K562 (cell line): ENCODE measurements at regions not wholly inside any gene's neighbourhood (a gene's known extent, or its start where the extent isn't known, plus 50 kb on each side); places are given as distances from the start of the nearest gene placed in this dataset.

Source experiments
- ATAC-seq: fragments of 200-7000 bp; cut with Tn5 transposase; 3 replicates; pipeline ENCODE4 v1.9.1; 2020; ENCODE audit warnings: moderate library complexity
- BruUV-seq: library from RNA; stranded (reverse); fragments of 400-500 nt; replicated peaks from 2 replicates; lab custom pipeline; 2021; lab: Mats Ljungman, UMichigan
- CTCF ChIA-PET: fragments of 300-600 bp; formaldehyde crosslinking; extraction: SDS; loops from one replicate; lab custom pipeline; 2021; ENCODE audit warnings: low intra/inter-chr PET ratio; lab: Yijun Ruan, JAX
- POLR2A ChIA-PET: fragments of 300-600, 350-650 bp; sonication (Branson Sonifier 250); formaldehyde crosslinking; extraction: SDS; loops from one replicate; lab custom pipeline; 2021; ENCODE audit warnings: antibody characterized with exemption, inconsistent platforms; lab: Yijun Ruan, JAX
- DNase-seq, 4 experiments: peaks; one replicate each; pipeline versions ENCODE4 v3.0.0 to v3.0.0-alpha.2; 2011 to 2018; ENCODE audit warnings: low spot score in 3 of 4, mixed read lengths in 3 of 4; ENCODE audit errors: extremely low read depth in 1 of 4
- FAIRE-seq: peaks from 2 replicates; lab custom pipeline; 2011; peaks lifted over from hg19 to GRCh38; lab: Jason Lieb, UNC
- H2AFZ ChIP-seq: 2 replicates; pipeline ENCODE4 v1.6.0; 2011; ENCODE audit warnings: low read depth, low read length, control low read depth, inconsistent platforms
- H3K27ac ChIP-seq: fragments of 200-600 bp; 3 replicates; pipeline ENCODE4 v1.8.0; 2011; ENCODE audit warnings: low read depth, mild to moderate bottlenecking, control low read depth, inconsistent platforms, low read length, moderate library complexity, mixed read lengths; ENCODE audit errors: extremely low read depth
- H3K27me3 ChIP-seq, 2 experiments: fragments of 300-600 bp in 1 of 2; 2 replicates in 1 of 2; 3 replicates in 1 of 2; pipeline versions ENCODE4 v1.6.0 to v1.8.0; 2011; ENCODE audit warnings: inconsistent platforms in 2 of 2, low read length in 2 of 2, mild to moderate bottlenecking in 1 of 2, mixed read lengths in 1 of 2, moderate library complexity in 1 of 2; ENCODE audit not compliant: control insufficient read depth in 2 of 2, insufficient read depth in 2 of 2
- H3K36me3 ChIP-seq: fragments of 300-600 bp; 3 replicates; pipeline ENCODE4 v1.8.0; 2011; ENCODE audit warnings: mild to moderate bottlenecking, low read length, inconsistent platforms; ENCODE audit not compliant: control insufficient read depth, insufficient read depth
- H3K4me1 ChIP-seq, 2 experiments: fragments of 200-600 bp in 1 of 2; replicated peaks in 1 of 2; 2 replicates in 1 of 2; 3 replicates in 1 of 2; pipeline versions ENCODE4 v1.5.1 to v1.8.0; 2011; ENCODE audit warnings: inconsistent platforms in 2 of 2, low read length in 2 of 2, mild to moderate bottlenecking in 1 of 2, mixed read lengths in 1 of 2, moderate library complexity in 1 of 2; ENCODE audit not compliant: control insufficient read depth in 2 of 2, insufficient read depth in 2 of 2
- H3K4me2 ChIP-seq: 2 replicates; pipeline ENCODE4 v1.6.1; 2011; ENCODE audit warnings: low read length, control low read depth, inconsistent platforms, mixed read lengths; ENCODE audit not compliant: insufficient read depth
- H3K4me3 ChIP-seq: fragments of 200-600 bp; sonication (generic), shearing (Covaris generic); 2 replicates; pipeline ENCODE4 v1.5.1; 2016; ENCODE audit warnings: control low read depth, inconsistent platforms
- H3K79me2 ChIP-seq: fragments of 200-600 bp; 3 replicates; pipeline ENCODE4 v1.8.0; 2011; ENCODE audit warnings: low read length, inconsistent platforms; ENCODE audit not compliant: control insufficient read depth, insufficient read depth
- H3K9ac ChIP-seq, 2 experiments: 2 replicates each; pipeline versions ENCODE4 v1.6.0 to v1.6.1; 2011; ENCODE audit warnings: low read depth in 2 of 2, low read length in 2 of 2, control low read depth in 1 of 2, inconsistent platforms in 1 of 2, mild to moderate bottlenecking in 1 of 2, mixed read lengths in 1 of 2; ENCODE audit not compliant: insufficient read depth in 1 of 2
- H3K9me1 ChIP-seq: one replicate; pipeline ENCODE4 v1.6.0; 2011; ENCODE audit warnings: inconsistent platforms, mild to moderate bottlenecking, low read length, moderate library complexity; ENCODE audit not compliant: control insufficient read depth, insufficient read depth
- H3K9me3 ChIP-seq: replicated peaks from 2 replicates; pipeline ENCODE4 v1.5.1; 2011; ENCODE audit warnings: low read depth, low read length, inconsistent platforms; ENCODE audit not compliant: control insufficient read depth, insufficient read depth
- H4K20me1 ChIP-seq: replicated peaks from 2 replicates; pipeline ENCODE4 v1.6.1; 2011; ENCODE audit warnings: low read length, inconsistent platforms, mixed read lengths; ENCODE audit not compliant: control insufficient read depth, insufficient read depth
- ATF4 ChIP-seq: fragments of 450-650 bp; formaldehyde crosslinking; IDR thresholded peaks from 2 replicates; pipeline ENCODE4 v1.4.0; 2022; ENCODE audit warnings: mild to moderate bottlenecking, moderate library complexity
- CBFB ChIP-seq: sonication (generic); formaldehyde crosslinking; IDR thresholded peaks from 2 replicates; pipeline ENCODE4 v1.4.0; 2020; ENCODE audit warnings: mild to moderate bottlenecking, missing genetic modification reagents
- ETV6 ChIP-seq, 3 experiments: fragments of 150-350 bp in 1 of 3; sonication (generic) in 1 of 3; formaldehyde crosslinking in 1 of 3; IDR thresholded peaks; 2 replicates each; pipeline versions ENCODE4 v1.6.1 to v1.8.0; 2014 to 2022; ENCODE audit warnings: borderline replicate concordance in 2 of 3, low read depth in 2 of 3, antibody characterized with exemption in 1 of 3, low read length in 1 of 3, mild to moderate bottlenecking in 1 of 3, missing genetic modification reagents in 1 of 3
- FIP1L1 ChIP-seq: fragments of 200-400 bp; formaldehyde crosslinking; IDR thresholded peaks from 2 replicates; pipeline ENCODE4 v1.6.1; 2018; ENCODE audit warnings: mild to moderate bottlenecking, low read depth, low read length; ENCODE audit not compliant: poor library complexity, severe bottlenecking
- FUS ChIP-seq: fragments of 200-400 bp; formaldehyde crosslinking; optimal IDR thresholded peaks from 2 replicates; pipeline ENCODE3; 2017; ENCODE audit warnings: low read depth, low read length
- GABPB1 ChIP-seq: sonication (generic); formaldehyde crosslinking; IDR thresholded peaks from 2 replicates; pipeline ENCODE4 v1.8.0; 2022; ENCODE audit warnings: mild to moderate bottlenecking, missing genetic modification reagents
- MTA2 ChIP-seq: fragments of 450-650 bp; IDR thresholded peaks from 2 replicates; pipeline ENCODE4 v1.6.1; 2016; ENCODE audit warnings: low read depth
- SOX6 ChIP-seq: fragments of 450-650 bp; IDR thresholded peaks from 2 replicates; pipeline ENCODE4 v1.6.1; 2014; ENCODE audit warnings: mild to moderate bottlenecking
- ZNF197 ChIP-seq: fragments of 200-800 bp; sonication (Bioruptor generic); IDR thresholded peaks from 2 replicates; pipeline ENCODE4 v1.6.1; 2016; ENCODE audit warnings: low read depth, missing genetic modification characterization, missing compliant biosample characterization
- ZNF3 ChIP-seq: fragments of 250-450 bp; sonication (Bioruptor Pico); IDR thresholded peaks from 2 replicates; pipeline ENCODE4 v1.5.0; 2021; ENCODE audit warnings: mild to moderate bottlenecking, moderate library complexity
- ZNF507 ChIP-seq: conservative IDR thresholded peaks from 2 replicates; pipeline ENCODE4 v1.6.1; 2017; ENCODE audit warnings: missing genetic modification characterization, missing compliant biosample characterization
- ZNF830 ChIP-seq: fragments of 250-450 bp; sonication (Bioruptor Pico); IDR thresholded peaks from 2 replicates; pipeline ENCODE4 v1.5.0; 2021; ENCODE audit warnings: mild to moderate bottlenecking
- ZZZ3 ChIP-seq: fragments of 450-650 bp; IDR thresholded peaks from 2 replicates; pipeline ENCODE4 v1.6.1; 2016; ENCODE audit warnings: antibody characterized with exemption, mild to moderate bottlenecking, moderate library complexity
- WGBS: fragments of 100-300 bp; shearing (Covaris generic); methylation state at CpG from one replicate; pipeline ENCODE4 v1.1.6; 2016; ENCODE audit warnings: low coverage, mixed read lengths; ENCODE audit not compliant: insufficient coverage; ENCODE audit errors: missing lambda C conversion rate; 5-methylcytosine and 5-hydroxymethylcytosine counted together
- in situ Hi-C: fragments of 300-500 bp; cut with MboI; formaldehyde crosslinking; loops from 4 replicates; pipeline ENCODE4 v1.15.0; 2018; ENCODE audit warnings: inconsistent platforms, mixed read lengths
- intact Hi-C: fragments of 100-400 bp; cut with micrococcal nuclease; formaldehyde crosslinking; loops from 2 replicates; pipeline ENCODE4 v1.14.2; 2022
- TF ChIP-seq, protein P1 (sequence below): fragments of 200-800 bp; sonication (Bioruptor generic); IDR thresholded peaks from 2 replicates; pipeline ENCODE4 v1.6.1; 2017; ENCODE audit warnings: missing genetic modification characterization, missing compliant biosample characterization

DNA sequence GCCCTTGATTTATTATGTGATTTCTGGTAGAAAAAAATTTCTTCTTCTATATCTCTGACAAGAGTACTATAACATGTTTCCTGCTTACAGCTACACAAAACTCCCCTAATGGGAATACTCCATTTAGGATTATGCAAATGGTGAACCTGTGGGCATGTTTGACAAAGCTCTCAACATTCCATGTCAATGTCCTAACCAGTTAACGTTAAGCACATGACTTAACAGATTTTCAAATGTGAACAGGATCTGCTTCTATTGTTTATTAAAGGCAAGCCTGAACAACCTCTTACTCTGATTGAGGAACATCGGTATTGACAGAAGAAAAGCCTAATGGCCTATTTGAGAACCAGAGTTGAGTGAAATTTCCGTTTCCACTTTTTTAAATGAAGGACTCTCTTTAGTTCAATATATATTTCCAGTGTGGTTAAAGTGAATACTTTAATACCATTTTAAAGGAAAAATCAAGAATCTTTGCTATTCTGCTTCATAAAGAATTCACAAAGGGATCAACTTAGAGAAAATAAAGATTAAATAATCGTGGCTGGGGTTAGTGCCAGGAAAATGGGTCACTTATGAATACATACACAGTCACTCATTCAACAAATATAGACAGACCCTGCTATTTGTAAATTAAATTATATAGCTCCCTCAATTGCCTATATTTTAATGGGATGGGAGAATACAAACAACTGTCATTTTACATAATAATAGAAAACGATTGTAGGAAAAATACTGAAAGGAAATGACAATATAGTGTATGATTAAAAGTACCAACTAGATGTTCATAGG is 300.3 kb upstream of the CBLB start:
- in situ Hi-C loops = no loop called here

GRCh38 chr3:106170636-106171035 is 301.8 kb upstream of the CBLB start:
- DNase-seq = no peak
- no peak overlapping the region for H3K27ac ChIP-seq
- H3K9me3 ChIP-seq = no peaks in the 10 kb centered on the region
- no peaks in the 10 kb centered on the region for H4K20me1 ChIP-seq
- no peaks in the 10 kb centered on the region for H3K79me2 ChIP-seq
- no peaks in the 10 kb centered on the region for H3K27me3 ChIP-seq
- no TSS peak for BruUV-seq
- FAIRE-seq = no peak
- ChIA-PET POLR2A (no interaction called here), CTCF (no interaction called here)
- no peak overlapping the region for H3K4me3 ChIP-seq
- H2AFZ ChIP-seq = no peak overlapping the region
- H3K9ac ChIP-seq = no peak overlapping the region
- intact Hi-C loops = no loop called here
- 33% methylated on average over 1 of the region's 1 CpG for WGBS
- in situ Hi-C loops = no loop called here
- no peaks in the 10 kb centered on the region for H3K4me1 ChIP-seq
- ATAC-seq = no peak
- no peak overlapping the region for H3K4me2 ChIP-seq
- no peaks in the 10 kb centered on the region for H3K36me3 ChIP-seq
- H3K9me1 ChIP-seq = no peaks in the 10 kb centered on the region
- TF ChIP-seq CBFB = no peak
- no peak for TF ChIP-seq GABPB1 (CRISPR knock-in tag)
- no peak for TF ChIP-seq MTA2
- no peak for TF ChIP-seq FUS
- TF ChIP-seq, protein P1, sequence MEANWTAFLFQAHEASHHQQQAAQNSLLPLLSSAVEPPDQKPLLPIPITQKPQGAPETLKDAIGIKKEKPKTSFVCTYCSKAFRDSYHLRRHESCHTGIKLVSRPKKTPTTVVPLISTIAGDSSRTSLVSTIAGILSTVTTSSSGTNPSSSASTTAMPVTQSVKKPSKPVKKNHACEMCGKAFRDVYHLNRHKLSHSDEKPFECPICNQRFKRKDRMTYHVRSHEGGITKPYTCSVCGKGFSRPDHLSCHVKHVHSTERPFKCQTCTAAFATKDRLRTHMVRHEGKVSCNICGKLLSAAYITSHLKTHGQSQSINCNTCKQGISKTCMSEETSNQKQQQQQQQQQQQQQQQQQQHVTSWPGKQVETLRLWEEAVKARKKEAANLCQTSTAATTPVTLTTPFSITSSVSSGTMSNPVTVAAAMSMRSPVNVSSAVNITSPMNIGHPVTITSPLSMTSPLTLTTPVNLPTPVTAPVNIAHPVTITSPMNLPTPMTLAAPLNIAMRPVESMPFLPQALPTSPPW (CRISPR knock-in tag) = no peak
- no peak for TF ChIP-seq FIP1L1
- TF ChIP-seq ZNF507 = no peak
- no peak for TF ChIP-seq ZNF830 (CRISPR knock-in tag)
- TF ChIP-seq SOX6 = no peak
- TF ChIP-seq ATF4 (CRISPR knock-in tag) = no peak
- TF ChIP-seq ZNF197 (CRISPR knock-in tag) = no peak
- TF ChIP-seq ZNF3 = no peak
- no peak for TF ChIP-seq ETV6 (IDR thresholded peaks at IDR 0.05; ENCODE audit: borderline replicate concordance in 1 of 2, low read depth in 2 of 2, low read length in 1 of 2)
- no peak for TF ChIP-seq ETV6 (CRISPR knock-in tag; IDR thresholded peaks at IDR 0.05; ENCODE audit: borderline replicate concordance)

More for the DNA sequence above, 300.3 kb upstream of the CBLB start:
- 23% methylated on average over 2 of the region's 5 CpGs for WGBS
- Histone ChIP-seq H3K79me2 (no peaks in the 10 kb centered on the region), H3K9me3 (no peaks in the 10 kb centered on the region), H3K9me1 (no peaks in the 10 kb centered on the region), H3K27ac (no peak overlapping the region), H3K4me1 (no peaks in the 10 kb centered on the region), H3K4me3 (no peak overlapping the region), H3K27me3 (no peaks in the 10 kb centered on the region), H2AFZ (no peak overlapping the region), H3K36me3 (no peaks in the 10 kb centered on the region), H3K9ac (no peak overlapping the region), H4K20me1 (no peaks in the 10 kb centered on the region), H3K4me2 (no peak overlapping the region)
- ChIA-PET CTCF (no interaction called here), POLR2A (no interaction called here)
- no peak for DNase-seq
- intact Hi-C loops = no loop called here
- ATAC-seq = no peak
- TF ChIP-seq ZZZ3 = no peak
- BruUV-seq = no TSS peak
- FAIRE-seq = no peak
